Caco-2 (cell line): ENCODE measurements at regions not wholly inside any gene's neighbourhood (a gene's known extent, or its start where the extent isn't known, plus 50 kb on each side); places are given as distances from the start of the nearest gene placed in this dataset.

ENCODE experiments used
- BruUV-seq: library from RNA; stranded (reverse); fragments of 400-500 nt; replicated peaks from 2 replicates; lab custom pipeline; 2021; lab: Mats Ljungman, UMichigan
- CTCF ChIA-PET: fragments of 300-600 bp; sonication (Branson Sonifier 250); formaldehyde crosslinking; loops from one replicate; lab custom pipeline; 2022; ENCODE audit warnings: antibody characterized with exemption; lab: Charles Lee
- POLR2A ChIA-PET: fragments of 300-600 bp; sonication (Branson Sonifier 250); formaldehyde crosslinking; loops from one replicate; lab custom pipeline; 2022; ENCODE audit warnings: antibody characterized with exemption; lab: Charles Lee
- DNase-seq, 2 experiments: peaks; one replicate each; pipeline versions ENCODE4 v3.0.0 to v3.0.0-alpha.2; 2020 to 2022
- H3K27me3 ChIP-seq: replicated peaks from 2 replicates; pipeline ENCODE4 v1.6.0; 2011; ENCODE audit warnings: low read length; ENCODE audit not compliant: control insufficient read depth, insufficient read depth
- H3K36me3 ChIP-seq: 2 replicates; pipeline ENCODE4 v1.5.1; 2011; ENCODE audit warnings: low read length; ENCODE audit not compliant: control insufficient read depth, insufficient read depth
- H3K4me1 ChIP-seq: fragments of 250-450 bp; sonication (Bioruptor Pico); 2 replicates; pipeline ENCODE4 v1.5.1; 2020; ENCODE audit warnings: mild to moderate bottlenecking
- H3K4me3 ChIP-seq: 2 replicates; pipeline ENCODE4 v1.5.1; 2011; ENCODE audit warnings: low read depth, mild to moderate bottlenecking, control low read depth, low read length
- H3K9me3 ChIP-seq: fragments of 250-450 bp; sonication (Bioruptor Pico); 2 replicates; pipeline ENCODE4 v1.5.1; 2020; ENCODE audit warnings: mild to moderate bottlenecking, moderate library complexity
- H3K27ac Mint-ChIP-seq: one replicate; pipeline ENCODE4 v1.8.0; 2022; ENCODE audit warnings: mixed read lengths; ENCODE audit not compliant: unreplicated experiment
- H3K27me3 Mint-ChIP-seq: one replicate; pipeline ENCODE4 v1.8.0; 2022; ENCODE audit warnings: mixed read lengths; ENCODE audit not compliant: insufficient read depth, unreplicated experiment
- H3K36me3 Mint-ChIP-seq: one replicate; pipeline ENCODE4 v1.8.0; 2022; ENCODE audit warnings: mild to moderate bottlenecking, mixed read lengths; ENCODE audit not compliant: insufficient read depth, unreplicated experiment
- H3K4me1 Mint-ChIP-seq: one replicate; pipeline ENCODE4 v1.8.0; 2022; ENCODE audit warnings: low read depth, mixed read lengths; ENCODE audit not compliant: unreplicated experiment
- H3K4me3 Mint-ChIP-seq: one replicate; pipeline ENCODE4 v1.8.0; 2022; ENCODE audit warnings: mild to moderate bottlenecking, moderate library complexity, mixed read lengths; ENCODE audit not compliant: unreplicated experiment
- H3K9me3 Mint-ChIP-seq: one replicate; pipeline ENCODE4 v1.8.0; 2022; ENCODE audit warnings: mixed read lengths; ENCODE audit not compliant: unreplicated experiment
- CTCF ChIP-seq, 2 experiments: fragments of 200-600 bp in 1 of 2; IDR thresholded peaks; 1 replicate in 1 of 2; 2 replicates in 1 of 2; pipeline versions ENCODE4 v1.5.1 to v1.8.0; 2011 to 2022; ENCODE audit warnings: antibody characterized with exemption in 1 of 2, control low read depth in 1 of 2, inconsistent platforms in 1 of 2, low read depth in 1 of 2, low read length in 1 of 2, mild to moderate bottlenecking in 1 of 2, moderate library complexity in 1 of 2; ENCODE audit not compliant: insufficient read depth in 1 of 2, severe bottlenecking in 1 of 2, unreplicated experiment in 1 of 2
- intact Hi-C: fragments of 100-400 bp; cut with micrococcal nuclease; formaldehyde crosslinking; loops from one replicate; pipeline ENCODE4 v1.10.0; 2022; ENCODE audit not compliant: unreplicated experiment

GRCh38 chr13:86283031-86283430, 483.8 kb upstream of the SLITRK6 start:
- intact Hi-C loops = no loop called here
- H3K4me3 ChIP-seq = no peak overlapping the region
- BruUV-seq = no TSS peak
- no peak for DNase-seq
- CTCF ChIA-PET = no interaction called here
- no peak for TF ChIP-seq CTCF (IDR thresholded peaks at IDR 0.05; ENCODE audit: insufficient read depth in 1 of 2, low read depth in 1 of 2, low read length in 1 of 2, severe bottlenecking in 1 of 2, unreplicated experiment in 1 of 2)
- H3K36me3 ChIP-seq = no peaks in the 10 kb centered on the region
- no peaks in the 10 kb centered on the region for H3K9me3 Mint-ChIP-seq
- H3K27me3 Mint-ChIP-seq = no peaks in the 10 kb centered on the region
- no peak overlapping the region for H3K4me3 Mint-ChIP-seq
- no peaks in the 10 kb centered on the region for H3K27me3 ChIP-seq
- H3K4me1 ChIP-seq = no peaks in the 10 kb centered on the region
- no peaks in the 10 kb centered on the region for H3K4me1 Mint-ChIP-seq
- no peaks in the 10 kb centered on the region for H3K9me3 ChIP-seq
- H3K36me3 Mint-ChIP-seq = no peaks in the 10 kb centered on the region
- POLR2A ChIA-PET = no interaction called here
- H3K27ac Mint-ChIP-seq = no peak overlapping the region

GRCh38 chr13:86298725-86299124, 499.5 kb upstream of the SLITRK6 start:
- Histone ChIP-seq H3K4me1 (no peaks in the 10 kb centered on the region), H3K36me3 (no peaks in the 10 kb centered on the region), H3K9me3 (no peaks in the 10 kb centered on the region), H3K27me3 (no peaks in the 10 kb centered on the region), H3K4me3 (no peak overlapping the region)
- TF ChIP-seq CTCF (IDR thresholded peaks at IDR 0.05; ENCODE audit: insufficient read depth in 1 of 2, low read depth in 1 of 2, low read length in 1 of 2, severe bottlenecking in 1 of 2, unreplicated experiment in 1 of 2) = no peak
- no peak for DNase-seq
- Mint-ChIP-seq H3K27me3 (no peaks in the 10 kb centered on the region), H3K4me3 (no peak overlapping the region), H3K36me3 (no peaks in the 10 kb centered on the region), H3K27ac (no peak overlapping the region), H3K4me1 (no peaks in the 10 kb centered on the region), H3K9me3 (no peaks in the 10 kb centered on the region)
- POLR2A ChIA-PET = no interaction called here
- CTCF ChIA-PET = no interaction called here
- no TSS peak for BruUV-seq
- intact Hi-C loops = no loop called here

- ChIA-PET CTCF (no interaction called here), POLR2A (no interaction called here)
- no peaks in the 10 kb centered on the region for H3K4me1 ChIP-seq
- H3K4me1 Mint-ChIP-seq = no peaks in the 10 kb centered on the region
- no peak overlapping the region for H3K27ac Mint-ChIP-seq
- H3K9me3 ChIP-seq = no peaks in the 10 kb centered on the region
- no peaks in the 10 kb centered on the region for H3K27me3 Mint-ChIP-seq
- no peak for TF ChIP-seq CTCF (IDR thresholded peaks at IDR 0.05; ENCODE audit: insufficient read depth in 1 of 2, low read depth in 1 of 2, low read length in 1 of 2, severe bottlenecking in 1 of 2, unreplicated experiment in 1 of 2)
- no peaks in the 10 kb centered on the region for H3K36me3 ChIP-seq
- DNase-seq = no peak
- no peaks in the 10 kb centered on the region for H3K9me3 Mint-ChIP-seq
- H3K4me3 ChIP-seq = no peak overlapping the region
- no peak overlapping the region for H3K4me3 Mint-ChIP-seq
- H3K36me3 Mint-ChIP-seq = no peaks in the 10 kb centered on the region
- intact Hi-C loops = no loop called here
- no TSS peak for BruUV-seq
- no peaks in the 10 kb centered on the region for H3K27me3 ChIP-seq
Observed at GRCh38 chr13:86299128-86299527, 499.9 kb upstream of the SLITRK6 start.
